ENCODE measurements at regions not wholly inside any gene's neighbourhood (a gene's known extent, or its start where the extent isn't known, plus 50 kb on each side); places are given as distances from the start of the nearest gene placed in this dataset.

DNA sequence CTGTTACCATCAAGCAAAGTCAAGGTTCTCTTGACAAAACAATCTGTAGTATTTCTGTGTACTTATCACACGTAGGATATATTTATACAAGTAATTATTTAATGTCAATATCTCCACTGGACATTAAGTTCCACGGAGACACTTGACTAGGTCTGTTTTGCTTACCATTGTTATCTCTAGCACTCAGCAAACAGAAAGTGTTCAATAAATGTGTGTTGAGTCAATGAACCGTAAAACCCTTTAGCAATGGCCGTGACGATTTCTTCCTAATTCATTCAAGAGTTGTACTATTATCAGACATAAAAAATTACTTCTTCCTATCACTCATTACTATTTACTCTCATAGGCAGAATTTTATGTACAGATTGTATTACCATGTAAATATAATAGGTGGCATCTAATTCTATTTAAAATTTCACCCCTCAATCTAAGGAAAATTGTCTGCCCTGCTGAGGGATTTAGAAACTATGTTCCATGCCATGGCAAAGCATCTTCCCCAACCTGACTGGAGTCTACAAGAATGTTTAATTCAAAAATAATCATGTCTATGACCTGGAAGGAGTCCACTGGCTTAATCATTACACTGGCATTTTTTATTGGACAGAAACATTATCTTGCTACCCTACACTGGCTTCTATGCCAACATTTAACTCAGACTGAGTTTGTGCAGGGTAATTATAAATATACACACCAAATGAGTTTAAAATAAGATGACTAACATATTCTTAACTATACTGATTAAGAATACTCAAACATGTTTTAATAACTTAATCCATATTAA is 301.9 kb downstream of the ZEB2 start:
- no peak for TF ChIP-seq MYC (IDR thresholded peaks at IDR 0.05; ENCODE audit: low read depth, low read length)
- no peak for TF ChIP-seq POLR2A (IDR thresholded peaks at IDR 0.05; ENCODE audit: extremely low read depth, insufficient read length)
- TF ChIP-seq, protein P1, sequence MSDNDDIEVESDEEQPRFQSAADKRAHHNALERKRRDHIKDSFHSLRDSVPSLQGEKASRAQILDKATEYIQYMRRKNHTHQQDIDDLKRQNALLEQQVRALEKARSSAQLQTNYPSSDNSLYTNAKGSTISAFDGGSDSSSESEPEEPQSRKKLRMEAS (IDR thresholded peaks at IDR 0.05; ENCODE audit: low read depth, low read length): no peak
- TF ChIP-seq, protein P2, sequence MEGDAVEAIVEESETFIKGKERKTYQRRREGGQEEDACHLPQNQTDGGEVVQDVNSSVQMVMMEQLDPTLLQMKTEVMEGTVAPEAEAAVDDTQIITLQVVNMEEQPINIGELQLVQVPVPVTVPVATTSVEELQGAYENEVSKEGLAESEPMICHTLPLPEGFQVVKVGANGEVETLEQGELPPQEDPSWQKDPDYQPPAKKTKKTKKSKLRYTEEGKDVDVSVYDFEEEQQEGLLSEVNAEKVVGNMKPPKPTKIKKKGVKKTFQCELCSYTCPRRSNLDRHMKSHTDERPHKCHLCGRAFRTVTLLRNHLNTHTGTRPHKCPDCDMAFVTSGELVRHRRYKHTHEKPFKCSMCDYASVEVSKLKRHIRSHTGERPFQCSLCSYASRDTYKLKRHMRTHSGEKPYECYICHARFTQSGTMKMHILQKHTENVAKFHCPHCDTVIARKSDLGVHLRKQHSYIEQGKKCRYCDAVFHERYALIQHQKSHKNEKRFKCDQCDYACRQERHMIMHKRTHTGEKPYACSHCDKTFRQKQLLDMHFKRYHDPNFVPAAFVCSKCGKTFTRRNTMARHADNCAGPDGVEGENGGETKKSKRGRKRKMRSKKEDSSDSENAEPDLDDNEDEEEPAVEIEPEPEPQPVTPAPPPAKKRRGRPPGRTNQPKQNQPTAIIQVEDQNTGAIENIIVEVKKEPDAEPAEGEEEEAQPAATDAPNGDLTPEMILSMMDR (IDR thresholded peaks at IDR 0.05; ENCODE audit: low read depth, low read length): no peak
- no peak overlapping the region for H3K4me3 ChIP-seq (ENCODE audit: low read depth, low read length)
- no peak for DNase-seq (ENCODE audit: low read depth)

DNA sequence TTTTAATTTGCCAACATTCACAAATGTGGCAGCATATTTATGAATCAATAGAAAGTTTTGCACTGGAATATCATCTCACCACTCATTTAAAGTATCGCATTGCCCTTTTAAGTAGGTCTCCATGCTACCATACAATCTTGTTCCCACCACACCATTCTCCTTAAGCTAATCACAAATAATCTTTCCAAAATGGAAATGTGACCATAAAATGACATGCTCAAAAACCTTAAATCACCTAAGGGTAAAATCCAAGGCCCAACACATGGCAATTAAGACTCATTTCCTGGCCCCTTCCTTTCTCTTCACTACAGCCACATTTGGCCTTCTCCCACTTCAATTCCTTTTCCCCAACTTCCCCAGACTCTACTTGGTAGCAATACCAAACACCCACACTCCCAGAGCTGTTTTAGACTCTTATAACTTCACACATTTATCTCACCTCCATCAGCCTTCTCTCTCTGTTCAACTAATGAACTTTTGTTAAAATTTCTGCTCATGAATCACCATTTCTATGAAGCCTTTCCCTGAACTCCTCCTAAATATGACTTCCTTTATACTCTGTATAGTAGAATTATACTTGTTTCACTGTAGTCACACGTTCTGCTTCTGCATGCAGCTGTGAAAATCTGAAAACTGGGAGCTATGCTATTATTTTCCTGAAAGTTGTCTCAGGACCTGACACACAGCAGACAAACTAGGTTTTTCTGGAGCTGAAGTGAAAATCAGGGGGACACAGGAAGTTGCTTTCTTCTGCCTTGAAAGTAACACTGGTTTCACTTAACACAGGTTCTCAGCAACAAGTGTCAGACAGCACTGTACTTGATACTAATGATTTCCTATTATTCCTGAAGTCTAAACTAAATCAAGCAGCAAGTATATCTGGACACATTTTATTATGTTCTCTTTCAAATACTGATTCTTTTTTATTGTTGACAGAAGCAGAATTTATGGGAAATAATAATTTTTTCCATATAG is 303.9 kb downstream of the ZEB2 start:
- TF ChIP-seq POLR2A (IDR thresholded peaks at IDR 0.05; ENCODE audit: extremely low read depth, insufficient read length) (no peak), MYC (IDR thresholded peaks at IDR 0.05; ENCODE audit: low read depth, low read length) (no peak)
- TF ChIP-seq, protein P1 (IDR thresholded peaks at IDR 0.05; ENCODE audit: low read depth, low read length): no peak
- TF ChIP-seq, protein P2 (IDR thresholded peaks at IDR 0.05; ENCODE audit: low read depth, low read length): no peak
- no peak overlapping the region for H3K4me3 ChIP-seq (ENCODE audit: low read depth, low read length)
- DNase-seq (ENCODE audit: low read depth): peak; percentile 28

DNA sequence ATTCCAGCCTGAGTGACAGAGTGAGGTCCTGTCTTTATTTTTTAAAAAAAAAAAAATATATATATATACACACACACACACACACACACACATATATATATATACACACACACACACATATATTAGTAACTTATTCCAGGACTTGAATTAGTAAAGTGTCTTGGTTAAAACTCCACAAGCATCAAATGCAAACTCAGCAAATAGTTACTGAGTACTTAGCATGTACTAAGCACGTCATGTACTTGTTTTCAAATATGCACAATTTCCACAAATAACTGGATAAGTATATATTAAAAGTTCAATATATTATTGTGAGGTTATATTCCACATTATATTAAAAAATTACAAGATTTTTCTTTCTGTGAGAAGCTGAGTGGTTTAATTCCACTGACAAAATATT is 304.7 kb downstream of the ZEB2 start:
- no peak for DNase-seq (ENCODE audit: low read depth)
- H3K4me3 ChIP-seq (ENCODE audit: low read depth, low read length): no peak overlapping the region
- no peak for TF ChIP-seq POLR2A (IDR thresholded peaks at IDR 0.05; ENCODE audit: extremely low read depth, insufficient read length)

DNA sequence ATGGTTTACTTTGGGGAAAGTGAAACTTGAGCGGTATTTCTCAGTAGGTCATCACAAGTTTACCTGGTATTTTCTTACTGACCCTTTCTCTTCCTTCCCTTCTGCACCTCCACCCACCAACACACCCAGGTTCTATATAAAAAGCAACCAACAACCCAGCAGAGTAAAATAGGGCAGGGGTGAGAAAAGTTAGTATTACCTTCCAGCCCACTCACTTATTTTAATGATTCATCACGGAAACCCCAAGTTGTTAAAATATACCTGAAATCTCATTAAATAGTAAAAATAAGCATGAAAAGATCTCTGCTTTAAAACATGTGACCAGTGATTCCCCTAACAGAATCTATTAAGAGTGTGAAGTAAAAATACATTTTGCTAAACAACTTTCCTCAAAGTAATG is 306.1 kb downstream of the ZEB2 start:
- TF ChIP-seq, protein P2 (IDR thresholded peaks at IDR 0.05; ENCODE audit: low read depth, low read length): no peak
- TF ChIP-seq MYC (IDR thresholded peaks at IDR 0.05; ENCODE audit: low read depth, low read length) (no peak), POLR2A (IDR thresholded peaks at IDR 0.05; ENCODE audit: extremely low read depth, insufficient read length) (no peak)
- TF ChIP-seq, protein P1 (IDR thresholded peaks at IDR 0.05; ENCODE audit: low read depth, low read length): no peak
- no peak overlapping the region for H3K4me3 ChIP-seq (ENCODE audit: low read depth, low read length)
- no peak for DNase-seq (ENCODE audit: low read depth)

DNA sequence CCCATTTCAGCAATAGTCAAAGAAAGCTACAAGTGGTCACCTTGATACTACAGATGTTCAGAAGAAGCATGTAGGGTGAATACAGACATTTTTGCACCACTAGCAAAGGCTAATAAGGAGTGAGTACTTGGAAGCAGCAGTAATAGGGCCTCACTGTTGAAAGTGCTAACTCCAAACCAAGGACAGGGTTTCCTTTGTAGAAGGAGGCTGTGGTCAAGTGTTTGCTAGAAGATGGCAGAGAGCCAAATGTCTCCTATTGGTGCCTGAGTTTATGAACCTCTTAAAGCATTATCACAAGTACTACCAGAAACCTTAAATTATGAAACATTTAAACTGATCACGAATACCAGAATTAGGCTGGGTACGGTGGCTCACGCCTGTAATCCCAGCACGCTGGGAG is 308.1 kb downstream of the ZEB2 start:
- peak; percentile 15 for DNase-seq (ENCODE audit: low read depth)
- TF ChIP-seq, protein P1 (IDR thresholded peaks at IDR 0.05; ENCODE audit: low read depth, low read length): no peak
- TF ChIP-seq MYC (IDR thresholded peaks at IDR 0.05; ENCODE audit: low read depth, low read length) (no peak), POLR2A (IDR thresholded peaks at IDR 0.05; ENCODE audit: extremely low read depth, insufficient read length) (no peak)
- TF ChIP-seq, protein P2 (IDR thresholded peaks at IDR 0.05; ENCODE audit: low read depth, low read length): no peak
- no peak overlapping the region for H3K4me3 ChIP-seq (ENCODE audit: low read depth, low read length)

DNA sequence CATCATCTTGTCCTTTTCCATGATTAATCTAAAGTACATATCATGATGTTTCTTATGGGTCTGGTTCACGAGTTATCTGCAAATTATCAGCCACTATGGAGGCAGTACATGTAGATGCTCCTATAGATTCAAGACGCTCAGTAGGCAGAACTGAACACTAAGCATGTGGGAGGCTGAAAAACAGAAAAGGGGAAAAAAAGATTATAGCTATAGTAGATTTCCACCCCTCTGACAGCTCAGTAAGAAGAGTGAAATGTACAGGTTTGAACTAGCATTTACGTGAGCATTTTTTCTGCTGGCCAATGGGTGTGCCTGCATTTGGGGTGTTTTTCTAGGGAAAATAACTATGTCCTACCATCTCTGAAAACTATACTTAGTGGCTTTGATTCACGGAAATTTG is 308.9 kb downstream of the ZEB2 start:
- DNase-seq (ENCODE audit: low read depth): no peak
- TF ChIP-seq MYC (IDR thresholded peaks at IDR 0.05; ENCODE audit: low read depth, low read length): no peak
- no peak for TF ChIP-seq POLR2A (IDR thresholded peaks at IDR 0.05; ENCODE audit: extremely low read depth, insufficient read length)
- TF ChIP-seq, protein P1 (IDR thresholded peaks at IDR 0.05; ENCODE audit: low read depth, low read length): no peak
- TF ChIP-seq, protein P2 (IDR thresholded peaks at IDR 0.05; ENCODE audit: low read depth, low read length): no peak
- H3K4me3 ChIP-seq (ENCODE audit: low read depth, low read length): no peak overlapping the region
